Esophagus squamous epithelium (tissue), 5 donors: ENCODE measurements at regions not wholly inside any gene's neighbourhood (a gene's known extent, or its start where the extent isn't known, plus 50 kb on each side); places are given as distances from the start of the nearest gene placed in this dataset.

ENCODE experiments used
- DNase-seq: peaks from one replicate; lab custom pipeline; 2025; lab: John Stamatoyannopoulos, UW
- H3K27ac ChIP-seq, 4 donors: fragments of 200-600 bp; sonication (generic); one replicate each; pipeline ENCODE4 v1.5.1; 2016 to 2019; ENCODE audit warnings: mild to moderate bottlenecking in 1 of 4
- H3K27me3 ChIP-seq, 4 donors: fragments of 200-600 bp; sonication (generic); 1 replicate in 3 of 4; 2 replicates in 1 of 4; pipeline versions ENCODE4 v1.5.1 to v1.6.0; 2017 to 2021; ENCODE audit warnings: antibody characterized with exemption in 1 of 4
- H3K36me3 ChIP-seq, 3 donors: fragments of 200-600 bp; sonication (generic); one replicate each; pipeline ENCODE4 v1.5.1; 2016 to 2019
- H3K4me1 ChIP-seq, 3 donors: fragments of 200-600 bp; sonication (generic); one replicate each; pipeline ENCODE4 v1.5.1; 2017 to 2019
- H3K4me3 ChIP-seq, 4 donors: fragments of 200-600 bp; sonication (generic); 1 replicate in 3 of 4; 2 replicates in 1 of 4; pipeline ENCODE4 v1.5.1; 2016 to 2019; ENCODE audit warnings: mild to moderate bottlenecking in 2 of 4, moderate library complexity in 1 of 4
- H3K9me3 ChIP-seq, 3 donors: fragments of 200-600 bp; sonication (generic); one replicate each; pipeline ENCODE4 v1.5.1; 2016 to 2019
- POLR2A ChIP-seq, 4 donors: fragments of 450-650 bp; IDR thresholded peaks; one replicate each; pipeline ENCODE4 v1.6.1; 2017; ENCODE audit warnings: antibody characterized with exemption in 4 of 4, mild to moderate bottlenecking in 4 of 4, moderate library complexity in 3 of 4
- WGBS, 2 donors: methylation state at CpG; one replicate each; pipeline ENCODE4 v1.1.5; 2018; 5-methylcytosine and 5-hydroxymethylcytosine counted together
- intact Hi-C: fragments of 100-400 bp; cut with DNase I; formaldehyde crosslinking; loops from one replicate; pipeline ENCODE4 v1.15.0; 2022
- TF ChIP-seq, protein P1 (sequence below), 6 experiments: fragments of 450-650 bp in 4 of 6; fragments of 200-600 bp in 2 of 6; sonication (generic) in 2 of 6; IDR thresholded peaks; one replicate each; pipeline ENCODE4 v1.5.1; 2016 to 2019; ENCODE audit warnings: antibody characterized with exemption in 6 of 6, mild to moderate bottlenecking in 4 of 6, moderate library complexity in 4 of 6
- donor health status: DM: yes; HTN: yes; CAD: no.

DNA sequence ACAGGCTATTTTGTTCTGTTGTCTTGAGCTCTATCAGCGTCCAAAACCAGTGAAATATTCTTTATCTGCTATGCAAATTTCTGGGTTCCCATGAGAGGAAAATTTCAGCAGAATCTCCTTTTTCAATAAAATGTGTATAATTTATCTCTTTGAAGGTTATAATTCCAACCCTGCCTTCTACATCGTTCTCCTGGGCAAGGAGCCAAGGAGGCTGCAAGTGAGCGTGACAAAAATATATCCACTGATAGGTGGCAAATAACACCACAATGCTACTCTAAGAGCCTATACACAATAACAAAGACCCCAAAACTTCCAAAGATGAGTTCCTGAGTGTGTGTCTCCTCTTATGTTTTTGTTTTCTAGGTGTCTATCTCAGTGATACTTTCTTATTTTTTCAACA is 664.7 kb upstream of the SORCS1 start:
- Histone ChIP-seq H3K36me3 (no peaks in the 10 kb centered on the region), H3K27me3 (no peaks in the 10 kb centered on the region), H3K9me3 (no peaks in the 10 kb centered on the region), H3K4me1 (no peaks in the 10 kb centered on the region), H3K27ac (no peak overlapping the region), H3K4me3 (no peak overlapping the region)
- TF ChIP-seq POLR2A (IDR thresholded peaks at IDR 0.05) = no peak
- TF ChIP-seq, protein P1, sequence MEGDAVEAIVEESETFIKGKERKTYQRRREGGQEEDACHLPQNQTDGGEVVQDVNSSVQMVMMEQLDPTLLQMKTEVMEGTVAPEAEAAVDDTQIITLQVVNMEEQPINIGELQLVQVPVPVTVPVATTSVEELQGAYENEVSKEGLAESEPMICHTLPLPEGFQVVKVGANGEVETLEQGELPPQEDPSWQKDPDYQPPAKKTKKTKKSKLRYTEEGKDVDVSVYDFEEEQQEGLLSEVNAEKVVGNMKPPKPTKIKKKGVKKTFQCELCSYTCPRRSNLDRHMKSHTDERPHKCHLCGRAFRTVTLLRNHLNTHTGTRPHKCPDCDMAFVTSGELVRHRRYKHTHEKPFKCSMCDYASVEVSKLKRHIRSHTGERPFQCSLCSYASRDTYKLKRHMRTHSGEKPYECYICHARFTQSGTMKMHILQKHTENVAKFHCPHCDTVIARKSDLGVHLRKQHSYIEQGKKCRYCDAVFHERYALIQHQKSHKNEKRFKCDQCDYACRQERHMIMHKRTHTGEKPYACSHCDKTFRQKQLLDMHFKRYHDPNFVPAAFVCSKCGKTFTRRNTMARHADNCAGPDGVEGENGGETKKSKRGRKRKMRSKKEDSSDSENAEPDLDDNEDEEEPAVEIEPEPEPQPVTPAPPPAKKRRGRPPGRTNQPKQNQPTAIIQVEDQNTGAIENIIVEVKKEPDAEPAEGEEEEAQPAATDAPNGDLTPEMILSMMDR (IDR thresholded peaks at IDR 0.05) = no peak
- intact Hi-C loops = no loop called here
- DNase-seq = no peak
- 26 to 45% methylated on average over 3 of the region's 3 CpGs for whole genome bisulfite sequencing, 2 donors

DNA sequence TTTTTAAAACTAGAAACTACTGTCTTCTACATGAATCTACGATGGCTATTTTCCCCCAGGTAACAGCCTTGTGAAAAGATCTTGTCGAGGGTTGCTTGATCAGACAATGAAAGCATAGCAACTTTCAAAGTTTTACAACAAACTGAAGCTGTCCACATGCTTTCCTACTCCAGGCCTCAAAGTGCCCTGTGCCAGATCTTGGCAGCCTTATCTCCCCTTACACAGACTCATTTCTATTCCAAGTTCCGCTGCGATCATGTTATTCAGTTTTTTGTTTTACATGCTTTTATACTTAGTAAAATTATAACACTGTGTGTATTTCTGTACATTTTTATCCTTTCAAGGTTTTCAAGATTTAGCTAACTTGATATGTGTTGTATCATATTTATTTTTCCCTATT is 661.7 kb upstream of the SORCS1 start:
- Histone ChIP-seq H3K36me3 (no peaks in the 10 kb centered on the region), H3K4me1 (no peaks in the 10 kb centered on the region), H3K27me3 (no peaks in the 10 kb centered on the region), H3K27ac (no peak overlapping the region), H3K4me3 (no peak overlapping the region), H3K9me3 (no peaks in the 10 kb centered on the region)
- DNase-seq = no peak
- intact Hi-C loops = no loop called here
- TF ChIP-seq, protein P1 (IDR thresholded peaks at IDR 0.05) = no peak
- no peak for TF ChIP-seq POLR2A (IDR thresholded peaks at IDR 0.05)
- WGBS, 2 donors = 78 to 82% methylated on average over 4 of the region's 4 CpGs

DNA sequence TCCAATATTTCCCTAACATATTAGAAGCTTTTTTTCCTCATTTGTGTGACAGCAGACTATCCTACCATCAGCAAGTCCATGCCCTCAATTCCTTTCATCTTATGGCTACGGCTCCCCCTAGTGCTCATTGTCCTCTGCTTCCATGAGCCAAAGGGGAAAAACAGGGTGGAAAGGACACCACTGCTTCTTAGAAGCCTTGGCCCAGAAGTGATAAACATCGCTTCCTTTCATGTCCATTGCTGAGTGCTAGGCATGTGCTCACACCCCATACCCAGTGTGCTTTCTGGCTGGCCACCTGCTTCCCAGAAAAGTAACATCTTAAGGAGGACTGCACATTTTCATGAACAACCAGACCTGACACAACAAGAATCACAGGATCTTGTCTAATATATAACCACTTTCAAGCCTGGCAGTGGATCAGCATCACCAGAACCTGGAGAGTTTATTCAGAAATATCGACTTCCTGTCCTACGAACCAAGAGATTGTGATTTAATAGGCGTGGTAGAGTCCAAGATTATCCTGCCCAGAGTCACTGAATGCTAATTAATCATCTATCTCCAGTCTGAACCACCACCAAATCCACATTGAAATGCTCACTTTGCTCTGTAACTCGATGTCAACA is 650.5 kb upstream of the SORCS1 start:
- Histone ChIP-seq H3K4me3 (no peak overlapping the region), H3K27me3 (no peaks in the 10 kb centered on the region), H3K36me3 (no peaks in the 10 kb centered on the region), H3K9me3 (no peaks in the 10 kb centered on the region), H3K4me1 (no peaks in the 10 kb centered on the region), H3K27ac (no peak overlapping the region)
- TF ChIP-seq POLR2A (IDR thresholded peaks at IDR 0.05) = no peak
- TF ChIP-seq, protein P1 (IDR thresholded peaks at IDR 0.05) = peak in 5 of 6 experiments; percentile 7 to 44 (median 22)
- intact Hi-C loops = no loop called here
- WGBS, 2 donors = 54 to 61% methylated on average over 6 of the region's 6 CpGs
- no peak for DNase-seq

DNA sequence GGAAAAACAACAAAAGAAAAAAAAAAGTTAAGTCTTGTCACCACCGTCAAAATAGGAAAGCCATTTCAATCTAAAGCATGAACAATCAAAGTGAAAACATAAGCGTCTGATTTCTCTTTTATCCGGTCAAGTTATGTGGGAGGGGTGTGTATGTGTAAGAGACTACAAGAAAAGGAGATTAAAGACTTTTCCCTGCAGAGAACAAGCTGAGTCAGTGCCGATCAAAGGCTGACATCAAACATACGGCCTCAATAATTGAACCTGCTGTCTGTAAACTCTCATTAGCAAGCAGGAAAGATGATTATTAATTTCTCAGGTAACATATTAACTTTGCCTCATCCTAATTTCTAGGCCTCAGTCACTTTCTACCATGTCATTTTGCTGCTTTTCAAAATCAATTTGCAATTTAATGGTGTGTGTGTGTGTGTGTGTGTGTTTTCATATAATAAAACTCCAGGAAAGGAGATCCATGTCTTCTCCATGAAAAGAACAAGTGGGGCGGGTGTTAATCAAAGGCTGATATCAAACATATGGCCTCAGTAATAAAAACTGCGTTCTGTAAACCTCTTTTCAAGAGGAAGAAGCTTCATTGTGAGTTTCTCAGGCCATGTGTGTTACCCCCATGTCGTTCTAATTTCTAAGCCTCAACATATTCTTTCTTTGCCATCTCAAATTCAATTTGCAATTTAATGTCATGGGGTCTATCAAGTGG is 649.1 kb upstream of the SORCS1 start:
- WGBS, 2 donors = 59 to 63% methylated on average over 8 of the region's 8 CpGs

DNA sequence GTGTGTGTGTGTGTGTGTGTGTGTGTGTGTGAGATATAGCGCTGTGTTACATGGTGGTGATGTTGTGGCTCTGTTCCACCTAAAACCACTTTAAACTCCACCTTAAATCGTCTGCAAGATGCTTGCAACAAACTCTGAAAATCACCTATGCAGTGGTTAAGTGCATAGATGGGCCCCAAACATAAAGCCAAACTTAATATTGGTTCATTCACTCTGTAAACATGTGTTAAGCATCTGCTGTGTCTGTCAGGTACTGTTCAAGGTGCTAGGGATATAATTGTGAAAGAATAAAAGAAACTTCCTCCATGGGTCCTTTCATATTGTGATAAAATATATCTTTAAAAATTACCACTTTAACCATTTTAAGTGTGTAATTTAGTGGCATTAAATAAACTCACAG is 645.4 kb upstream of the SORCS1 start:
- WGBS, 2 donors = 67 to 70% methylated on average over 2 of the region's 2 CpGs
- H3K4me3 ChIP-seq = no peak overlapping the region
- no peaks in the 10 kb centered on the region for H3K36me3 ChIP-seq
- TF ChIP-seq, protein P1 (IDR thresholded peaks at IDR 0.05) = no peak
- no peak for TF ChIP-seq POLR2A (IDR thresholded peaks at IDR 0.05)
- DNase-seq = no peak
- intact Hi-C loops = no loop called here
- H3K4me1 ChIP-seq = no peaks in the 10 kb centered on the region
- no peaks in the 10 kb centered on the region for H3K27me3 ChIP-seq
- H3K27ac ChIP-seq = no peak overlapping the region
- H3K9me3 ChIP-seq = no peaks in the 10 kb centered on the region

More for the DNA sequence above, 649.1 kb upstream of the SORCS1 start:
- H3K27me3 ChIP-seq = no peaks in the 10 kb centered on the region
- no peaks in the 10 kb centered on the region for H3K4me1 ChIP-seq
- intact Hi-C loops = no loop called here
- no peak overlapping the region for H3K27ac ChIP-seq
- TF ChIP-seq POLR2A (IDR thresholded peaks at IDR 0.05) = no peak
- TF ChIP-seq, protein P1 (IDR thresholded peaks at IDR 0.05) = no peak
- H3K36me3 ChIP-seq = no peaks in the 10 kb centered on the region
- no peak overlapping the region for H3K4me3 ChIP-seq
- DNase-seq = no peak
- no peaks in the 10 kb centered on the region for H3K9me3 ChIP-seq
